Kidney (tissue), 13 donors: ENCODE measurements at regions not wholly inside any gene's neighbourhood (a gene's known extent, or its start where the extent isn't known, plus 50 kb on each side); places are given as distances from the start of the nearest gene placed in this dataset.

Experiments used
- DNase-seq, 5 donors: peaks; one replicate each; pipeline ENCODE4 v3.0.0-alpha.2; 2013 to 2020
- FAIRE-seq: peaks from 2 replicates; lab custom pipeline; 2012; peaks lifted over from hg19 to GRCh38; lab: Jason Lieb, UNC
- H3K27ac ChIP-seq, 2 donors: one replicate each; pipeline ENCODE4 v1.7.0; 2013; ENCODE audit warnings: low read depth in 2 of 2, low read length in 2 of 2, inconsistent platforms in 1 of 2
- H3K27me3 ChIP-seq: one replicate; pipeline ENCODE4 v1.7.1; 2013; ENCODE audit warnings: low read length, inconsistent platforms; ENCODE audit not compliant: control insufficient read depth, insufficient read depth
- H3K36me3 ChIP-seq, 3 donors: one replicate each; pipeline versions ENCODE4 v1.7.0 to v1.7.1; 2013; ENCODE audit warnings: low read length in 3 of 3, control low read depth in 1 of 3, inconsistent platforms in 1 of 3; ENCODE audit not compliant: insufficient read depth in 3 of 3, control insufficient read depth in 2 of 3
- H3K4me1 ChIP-seq, 3 donors: one replicate each; pipeline versions ENCODE4 v1.7.0 to v1.7.1; 2013; ENCODE audit warnings: low read length in 3 of 3, inconsistent platforms in 1 of 3, low read depth in 1 of 3; ENCODE audit not compliant: control insufficient read depth in 2 of 3, insufficient read depth in 2 of 3
- H3K4me3 ChIP-seq, 3 donors: one replicate each; pipeline versions ENCODE4 v1.7.0 to v1.8.1; 2013; ENCODE audit warnings: low read length in 3 of 3, control low read depth in 1 of 3, inconsistent platforms in 1 of 3
- H3K9ac ChIP-seq, 3 donors: one replicate each; pipeline versions ENCODE4 v1.7.0 to v1.7.1; 2013; ENCODE audit warnings: low read length in 3 of 3, control low read depth in 1 of 3, inconsistent platforms in 1 of 3
- H3K9me3 ChIP-seq, 3 donors: one replicate each; pipeline versions ENCODE4 v1.7.0 to v1.7.1; 2013; ENCODE audit warnings: low read length in 3 of 3, control low read depth in 1 of 3, inconsistent platforms in 1 of 3; ENCODE audit not compliant: control insufficient read depth in 2 of 3, insufficient read depth in 1 of 3
- CTCF ChIP-seq: IDR thresholded peaks from 3 replicates; pipeline ENCODE4 v1.5.1; 2012; ENCODE audit warnings: mild to moderate bottlenecking, moderate library complexity, borderline replicate concordance; ENCODE audit not compliant: insufficient read depth; ENCODE audit errors: extremely low read depth
- intact Hi-C: fragments of 100-400 bp; cut with DNase I; formaldehyde crosslinking; loops from one replicate; pipeline ENCODE4 v1.11.1; 2022
- donor health status: control.
- donor health status: control.
- donor health status: control.
- donor health status: control.
- donor health status: control.
- donor health status: DM: yes; HTN: yes; CAD: no.
- donor health status: Normal renal cell carcinoma (clear cell type).

- Histone ChIP-seq H3K9ac (no peak overlapping the region), H3K4me1 (no peaks in the 10 kb centered on the region), H3K36me3 (no peaks in the 10 kb centered on the region), H3K9me3 (no peaks in the 10 kb centered on the region), H3K27me3 (no peaks in the 10 kb centered on the region), H3K4me3 (no peak overlapping the region), H3K27ac (no peak overlapping the region)
- no peak for FAIRE-seq
- peak in 1 of 5 donors; percentile 9 for DNase-seq
- no peak for TF ChIP-seq CTCF
- intact Hi-C loops = no loop called here
Observed at GRCh38 chr10:78414380-78414779, 380.7 kb downstream of the RPS24 start.

- Histone ChIP-seq H3K9ac (no peak overlapping the region), H3K36me3 (no peaks in the 10 kb centered on the region), H3K4me1 (no peaks in the 10 kb centered on the region), H3K9me3 (no peaks in the 10 kb centered on the region), H3K27ac (no peak overlapping the region), H3K4me3 (no peak overlapping the region), H3K27me3 (no peaks in the 10 kb centered on the region)
- intact Hi-C loops = no loop called here
- FAIRE-seq (no peak), DNase-seq (peak in 1 of 5 donors; percentile 16)
- no peak for TF ChIP-seq CTCF
Observed at GRCh38 chr10:78415111-78415510, 381.4 kb downstream of the RPS24 start.

GRCh38 chr10:78416031-78417011, 382.7 kb downstream of the RPS24 start:
- no peak overlapping the region for H3K9ac ChIP-seq
- no peaks in the 10 kb centered on the region for H3K27me3 ChIP-seq
- no peak for FAIRE-seq
- no peak overlapping the region for H3K4me3 ChIP-seq
- DNase-seq = peak in 2 of 5 donors; percentile 26 to 58
- H3K4me1 ChIP-seq = no peaks in the 10 kb centered on the region
- no peak overlapping the region for H3K27ac ChIP-seq
- intact Hi-C loops = no loop called here
- H3K9me3 ChIP-seq = no peaks in the 10 kb centered on the region
- H3K36me3 ChIP-seq = no peaks in the 10 kb centered on the region
- no peak for TF ChIP-seq CTCF
